Right renal cortex interstitium (tissue), 3 donors: ENCODE measurements at regions not wholly inside any gene's neighbourhood (a gene's known extent, or its start where the extent isn't known, plus 50 kb on each side); places are given as distances from the start of the nearest gene placed in this dataset.
"Not testable (repeated sequence)": the region's sequence is repeated elsewhere in the genome, so short reads cannot be mapped to it uniquely, and the experiment has no call there.

Experiments used
- DNase-seq, 3 donors: peaks; one replicate each; pipeline ENCODE4 v3.0.0-alpha.2; 2013; ENCODE audit warnings: low read depth in 3 of 3, low spot score in 2 of 3

DNA sequence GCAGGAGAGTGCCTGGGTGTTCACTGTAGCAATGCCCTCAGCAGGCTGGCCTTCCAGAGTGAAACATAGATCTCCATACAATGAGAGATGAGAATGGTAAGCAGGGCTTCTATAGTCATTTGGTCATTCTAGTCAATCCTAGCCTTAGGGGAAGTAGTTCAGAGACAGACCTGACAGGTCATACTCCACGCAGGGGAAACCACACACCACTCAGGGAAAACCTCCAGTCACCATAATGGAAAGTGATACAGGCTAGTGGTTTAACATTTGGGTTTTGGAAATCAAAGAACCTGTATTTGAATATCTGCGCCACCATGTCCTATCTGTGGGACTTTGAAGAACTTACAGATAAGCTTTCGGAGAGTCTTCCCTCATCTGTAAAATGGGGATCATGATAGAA lies 425.7 kb upstream of the PPP2R3A start:
- no peak for DNase-seq

DNA sequence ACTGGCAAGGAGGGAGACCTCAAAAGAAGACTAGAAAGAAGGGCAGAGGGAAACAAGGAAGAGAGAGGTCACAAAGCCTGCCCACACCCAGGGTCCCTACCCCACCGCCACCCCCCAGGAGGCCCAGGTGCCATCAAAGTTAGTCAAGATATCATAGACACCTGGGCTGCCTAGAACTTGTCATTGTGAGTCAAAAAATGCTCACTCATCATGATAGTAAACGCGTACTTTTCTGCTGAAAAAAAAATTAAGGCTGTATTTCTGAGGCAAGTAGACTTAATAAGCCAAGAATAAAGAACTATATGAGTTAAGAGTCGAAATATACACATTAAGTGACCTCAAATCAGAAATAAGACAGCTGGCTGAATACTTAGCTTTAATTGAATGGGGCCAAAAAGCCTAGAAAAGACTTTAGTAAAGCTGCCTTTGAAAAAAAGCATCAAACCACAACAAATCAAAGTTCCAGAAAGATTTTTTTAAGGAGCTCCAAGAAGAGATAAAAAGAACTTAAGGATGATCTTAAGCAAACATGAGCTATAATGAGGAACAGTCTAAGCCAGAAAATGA lies 415.5 kb upstream of the PPP2R3A start:
- no peak for DNase-seq

DNA sequence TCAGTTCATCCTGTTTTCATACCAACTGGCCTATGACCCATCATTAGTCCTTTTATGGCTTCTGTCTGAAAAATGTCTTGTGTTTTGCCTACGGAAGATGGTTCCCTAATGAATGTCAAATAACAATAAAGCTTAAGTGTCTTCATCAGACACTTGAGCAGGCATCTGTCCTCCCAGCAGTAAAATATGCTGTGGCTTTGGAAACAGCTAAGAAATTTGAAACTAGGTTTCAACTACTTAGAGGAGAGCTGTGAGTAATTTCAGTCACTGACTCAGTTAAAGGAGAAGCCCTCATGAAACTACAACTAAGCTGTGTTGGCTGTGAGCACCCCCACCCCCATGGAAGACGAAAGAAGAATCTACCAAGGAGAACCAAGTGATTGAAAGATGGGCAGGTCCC lies 409.4 kb upstream of the PPP2R3A start:
- peak in 1 of 3 donors; percentile 39 for DNase-seq

DNA sequence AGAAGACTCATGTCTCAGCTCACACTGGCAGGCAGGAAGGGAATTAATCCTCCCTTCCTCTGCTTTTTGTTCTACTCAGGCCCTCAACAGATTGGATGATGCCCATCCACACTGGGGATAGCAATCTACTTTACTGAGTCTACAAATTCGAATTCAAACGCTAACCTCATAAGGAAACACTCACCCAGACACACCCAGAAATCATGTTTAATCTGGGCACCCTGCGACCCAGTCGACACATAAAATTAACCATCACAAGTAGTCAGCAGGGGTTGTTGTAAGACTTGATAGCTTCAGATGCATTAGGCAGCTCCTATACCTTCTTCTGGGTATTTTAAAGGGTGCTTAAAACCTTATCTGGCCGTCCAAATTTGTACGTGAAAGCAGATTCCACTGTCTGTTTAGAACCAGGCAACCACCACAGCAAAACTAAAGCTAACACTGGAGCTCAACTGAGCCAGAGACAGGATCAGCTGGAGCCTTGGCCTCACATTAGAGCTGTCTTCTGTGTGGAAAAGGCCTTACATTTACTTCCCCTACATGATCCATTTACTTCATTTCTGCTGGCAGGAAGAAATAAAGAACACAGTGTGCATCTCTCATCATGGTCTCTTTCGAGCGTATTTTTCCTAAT lies 407.3 kb upstream of the PPP2R3A start:
- DNase-seq = no peak

DNA sequence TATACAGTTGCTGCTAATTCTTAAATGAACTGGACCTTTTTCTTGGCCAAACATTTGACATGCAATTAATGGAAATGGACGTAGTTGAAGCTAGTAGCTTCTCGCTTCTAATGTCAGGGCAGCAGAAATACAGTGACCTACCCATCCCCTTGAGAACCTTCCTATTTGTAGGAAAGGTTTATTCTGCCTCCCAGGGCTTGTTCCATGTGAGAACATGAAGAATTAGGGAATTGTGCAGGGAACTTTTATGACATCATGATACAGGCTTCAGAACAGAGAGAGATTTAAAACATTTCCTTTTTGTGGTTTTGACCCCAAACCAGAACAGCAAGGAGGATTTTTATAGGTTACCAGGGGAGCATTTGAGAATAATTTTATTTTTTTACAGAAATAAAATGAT lies 406.6 kb upstream of the PPP2R3A start:
- DNase-seq = no peak

DNA sequence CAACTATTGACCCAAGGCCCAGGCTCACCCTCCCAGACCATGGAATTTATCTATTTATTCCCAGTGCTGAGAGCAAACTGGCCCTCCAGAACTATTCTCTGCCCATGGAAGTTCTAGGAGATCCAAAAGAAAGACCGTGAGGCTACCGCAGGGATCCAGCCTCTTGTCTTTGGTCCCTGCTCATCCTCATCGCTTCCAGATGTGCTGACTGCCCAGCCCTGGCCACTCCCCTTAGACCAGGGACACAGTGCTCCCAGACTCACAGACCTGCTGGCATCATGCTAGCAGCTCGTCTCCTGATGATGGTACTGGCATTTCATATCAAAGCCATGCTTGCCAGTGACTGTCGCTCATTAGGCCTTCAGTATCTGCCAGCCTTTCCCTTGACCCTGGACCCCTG lies 405.7 kb upstream of the PPP2R3A start:
- no peak for DNase-seq

DNA sequence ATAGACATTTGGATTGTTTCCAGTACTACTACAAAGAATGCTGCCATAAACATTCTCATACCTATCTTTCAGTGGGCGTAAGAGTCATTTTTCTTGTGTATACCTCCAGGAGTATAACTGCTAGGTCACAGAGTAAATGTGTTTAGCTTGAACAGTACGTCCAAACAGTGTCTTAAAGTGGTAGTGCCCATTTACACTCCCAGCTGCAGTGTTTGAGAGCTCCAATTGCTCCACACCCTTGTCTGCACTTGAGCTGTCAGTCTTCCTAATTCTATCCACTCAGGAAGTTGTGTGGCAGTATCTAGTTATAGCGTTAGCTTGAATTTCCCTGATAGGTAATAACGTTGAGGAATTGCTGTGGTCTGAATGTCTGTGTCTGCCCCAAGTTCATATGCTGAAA lies 404.7 kb upstream of the PPP2R3A start:
- DNase-seq = no peak

DNA sequence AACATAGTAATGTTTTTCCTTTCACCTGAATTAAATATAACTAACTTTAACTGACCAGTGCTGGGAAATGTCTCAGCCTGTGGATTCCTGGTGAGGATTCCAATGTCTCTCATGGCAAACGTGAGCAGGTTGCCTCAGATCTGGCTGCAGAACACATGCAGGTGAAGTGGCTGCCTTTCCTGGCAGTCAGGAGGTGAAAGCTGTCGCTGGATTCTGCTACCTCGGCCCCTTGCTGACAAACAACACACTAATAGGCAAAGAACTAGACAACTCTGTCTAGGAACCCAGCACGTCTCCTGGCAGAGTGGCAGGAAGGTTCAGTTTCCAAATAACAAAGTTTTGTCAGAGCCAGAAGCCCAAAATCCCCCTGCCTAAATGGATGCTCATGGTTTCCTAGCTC lies 400.8 kb upstream of the PPP2R3A start:
- no peak for DNase-seq

DNA sequence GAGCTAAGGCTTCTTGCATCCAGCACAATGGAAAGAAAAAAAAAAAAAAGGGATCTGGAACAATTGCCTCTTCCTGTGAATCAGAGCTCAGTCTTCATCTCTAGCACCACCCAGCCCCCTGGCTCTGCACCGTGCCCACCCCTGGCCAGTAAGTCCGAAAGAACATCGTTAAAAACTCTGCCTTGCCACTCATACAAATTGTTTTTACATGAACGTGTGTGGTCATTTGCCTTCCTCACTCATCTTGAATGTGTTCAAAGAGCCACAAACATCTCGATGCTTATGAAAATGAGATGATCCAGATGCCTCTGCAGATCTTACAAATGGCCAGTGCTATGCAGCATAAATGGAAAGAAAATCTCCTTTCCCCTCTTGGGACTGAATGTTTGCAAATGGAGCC lies 400.0 kb upstream of the PPP2R3A start:
- no peak for DNase-seq

DNA sequence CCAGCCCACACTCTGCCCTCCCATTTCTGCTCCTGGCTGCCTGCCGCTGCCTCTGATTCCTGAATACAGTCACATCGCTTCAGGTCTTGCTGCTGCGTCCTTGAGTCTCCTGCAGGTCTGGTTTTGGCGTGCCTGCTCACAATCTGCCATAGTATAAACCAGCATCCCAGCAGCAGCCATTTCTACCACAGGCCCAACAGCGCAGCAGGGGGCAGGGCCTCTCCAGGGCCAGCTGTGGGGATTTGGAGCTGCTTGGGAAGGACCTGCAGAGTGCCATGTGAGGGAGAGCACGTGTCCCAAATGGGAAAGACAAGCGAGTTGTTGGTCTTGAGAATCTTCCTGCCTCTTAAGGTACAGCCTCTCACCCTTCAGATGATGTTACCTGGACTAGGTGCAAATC lies 398.3 kb upstream of the PPP2R3A start:
- no peak for DNase-seq

DNA sequence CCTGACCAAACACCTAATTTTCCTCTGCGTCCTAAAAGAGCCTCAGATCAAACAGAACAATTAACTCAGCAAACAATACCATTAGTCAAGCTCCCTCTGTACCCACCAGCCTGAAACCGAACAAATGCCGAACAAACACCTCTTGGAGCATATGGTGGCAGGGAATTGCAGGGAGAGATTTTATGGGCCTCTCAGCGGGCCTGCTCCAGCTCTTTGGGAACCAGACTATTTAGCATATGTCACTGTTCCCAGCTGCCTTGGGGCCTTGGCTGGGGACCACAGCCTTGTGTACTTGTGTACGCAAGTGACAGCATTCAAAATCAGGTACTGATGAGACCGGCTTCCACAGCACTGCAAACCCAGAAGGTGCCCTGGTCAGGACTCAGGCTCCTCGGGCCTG lies 388.8 kb upstream of the PPP2R3A start:
- DNase-seq = no peak

DNA sequence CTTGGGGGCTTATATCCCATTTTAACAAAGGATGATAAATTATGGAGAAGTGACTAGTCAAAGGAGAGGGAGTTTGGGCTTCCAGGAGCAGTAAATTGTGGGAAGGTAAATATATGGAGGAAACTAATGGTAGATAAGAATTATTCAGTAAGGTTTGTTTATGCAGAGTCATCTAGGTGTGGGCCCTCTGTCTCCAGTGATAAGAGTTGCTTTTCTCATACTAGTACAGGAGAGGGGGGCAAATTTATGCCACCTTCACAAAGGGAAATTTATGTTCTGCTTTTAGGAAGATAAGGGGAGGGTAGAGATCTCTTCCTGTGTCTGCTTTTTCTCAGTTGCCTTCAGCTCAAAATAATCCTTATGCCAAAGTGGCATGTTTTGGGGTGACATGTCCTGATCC lies 383.7 kb upstream of the PPP2R3A start:
- DNase-seq = no peak

DNA sequence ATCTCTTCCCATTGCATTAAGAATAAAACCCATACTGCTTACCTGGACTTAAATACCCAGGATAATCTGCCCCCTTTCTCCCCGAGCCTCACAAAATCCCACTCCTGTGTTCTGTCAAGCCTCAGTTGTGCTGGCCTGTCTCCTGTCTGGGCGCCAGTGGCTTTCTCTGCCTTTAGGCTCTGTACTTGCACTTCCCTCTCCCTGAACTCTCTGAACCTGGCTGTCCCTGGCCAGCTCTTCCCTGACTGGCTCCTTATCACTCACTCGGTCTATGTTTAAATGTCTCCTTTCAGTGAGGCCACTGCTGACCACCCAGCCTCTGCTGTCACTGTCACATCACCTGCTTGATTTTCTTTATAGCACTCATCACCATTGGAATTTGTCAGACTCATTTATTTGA lies 382.7 kb upstream of the PPP2R3A start:
- no peak for DNase-seq

DNA sequence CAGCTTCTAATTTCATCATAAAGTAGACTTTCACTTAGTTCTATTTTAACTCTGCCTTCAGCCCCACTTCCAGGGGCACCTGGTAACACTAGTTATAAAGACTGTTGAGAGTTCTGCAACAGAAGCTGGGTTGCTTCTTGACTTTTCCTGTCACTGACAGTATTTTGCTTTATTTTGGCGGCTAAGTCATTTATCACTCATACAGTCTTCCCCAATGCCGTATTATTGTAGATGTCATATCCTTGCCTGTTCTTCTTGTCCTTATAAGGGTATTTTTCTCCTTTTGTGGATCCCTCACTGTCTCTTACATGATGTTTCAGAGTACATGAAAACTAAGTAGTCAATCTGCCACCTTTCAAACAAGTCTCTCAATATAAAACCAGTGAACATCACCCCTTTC lies 369.0 kb upstream of the PPP2R3A start:
- no peak for DNase-seq

DNA sequence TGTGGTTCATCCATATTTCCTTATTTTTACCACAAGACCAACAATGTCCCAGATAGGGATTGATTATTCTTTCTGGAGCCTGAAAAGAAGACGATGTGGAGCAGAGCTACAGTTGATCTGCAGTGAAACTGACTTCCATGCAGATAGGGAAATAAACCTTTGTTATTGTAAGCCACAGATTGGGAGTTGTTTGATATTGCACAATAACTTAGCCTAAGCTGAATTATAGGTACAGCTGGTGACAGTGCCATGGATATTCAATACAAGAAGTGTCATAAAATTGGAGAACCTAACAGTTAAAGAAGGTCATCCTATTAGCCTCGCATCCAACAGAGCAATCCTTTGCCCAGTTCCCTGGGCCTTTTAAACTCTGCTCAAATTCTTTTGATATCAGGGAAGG lies 367.7 kb upstream of the PPP2R3A start:
- DNase-seq = no peak

DNA sequence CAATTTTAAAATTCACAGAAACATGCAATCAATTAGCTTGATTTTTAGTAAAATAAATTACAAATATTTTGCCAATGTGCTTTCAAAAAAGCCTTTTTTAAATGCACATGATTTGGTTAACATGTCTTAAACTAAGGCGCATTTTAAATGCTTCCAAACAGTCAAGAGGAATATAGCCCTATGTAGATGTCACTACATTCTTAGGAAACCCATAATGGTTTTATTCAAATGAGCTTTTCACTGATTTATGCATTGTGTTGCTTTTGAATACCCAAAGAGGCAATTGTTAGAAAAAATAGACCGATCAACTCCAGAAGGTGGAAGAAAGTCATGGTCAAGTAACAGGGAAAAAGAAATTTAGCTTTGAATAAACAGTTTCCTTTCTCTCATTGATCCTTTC lies 366.9 kb upstream of the PPP2R3A start:
- no peak for DNase-seq

DNA sequence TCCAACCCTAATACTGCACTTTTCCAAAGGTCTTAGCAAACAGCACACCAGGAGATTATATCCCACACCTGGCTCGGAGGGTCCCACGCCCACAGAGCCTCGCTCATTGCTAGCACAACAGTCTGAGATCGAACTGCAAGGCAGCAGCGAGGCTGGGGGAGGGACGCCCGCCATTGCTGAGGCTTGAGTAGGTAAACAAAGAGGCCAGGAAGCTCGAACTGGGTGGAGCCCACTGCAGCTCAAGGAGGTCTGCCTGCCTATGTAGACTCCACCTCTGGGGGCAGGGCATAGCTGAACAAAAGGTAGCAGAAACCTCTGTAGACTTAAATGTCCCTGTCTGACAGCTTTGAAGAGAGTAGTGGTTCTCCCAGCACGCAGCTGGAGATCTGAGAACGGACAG lies 361.0 kb upstream of the PPP2R3A start:
- not testable (repeated sequence) for DNase-seq

DNA sequence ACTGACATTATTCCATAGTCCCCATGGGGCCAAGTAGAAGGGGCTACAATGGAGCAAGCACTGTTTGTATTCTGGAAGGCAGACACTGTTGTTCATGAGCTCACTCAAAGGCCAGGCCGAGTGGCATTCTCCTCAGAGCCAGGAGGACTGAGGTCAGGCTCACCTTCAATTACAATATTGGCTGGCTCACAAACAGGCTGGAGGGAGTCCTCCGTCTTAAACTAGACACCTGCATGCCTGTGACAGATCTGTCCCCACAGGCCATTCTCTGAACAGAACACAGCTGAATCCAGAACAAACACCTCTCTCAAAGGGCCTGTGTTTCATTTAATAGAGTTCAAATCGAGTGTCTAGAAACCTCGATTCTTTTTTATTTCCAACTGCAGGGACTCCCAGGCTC lies 347.4 kb upstream of the PPP2R3A start:
- DNase-seq = no peak

DNA sequence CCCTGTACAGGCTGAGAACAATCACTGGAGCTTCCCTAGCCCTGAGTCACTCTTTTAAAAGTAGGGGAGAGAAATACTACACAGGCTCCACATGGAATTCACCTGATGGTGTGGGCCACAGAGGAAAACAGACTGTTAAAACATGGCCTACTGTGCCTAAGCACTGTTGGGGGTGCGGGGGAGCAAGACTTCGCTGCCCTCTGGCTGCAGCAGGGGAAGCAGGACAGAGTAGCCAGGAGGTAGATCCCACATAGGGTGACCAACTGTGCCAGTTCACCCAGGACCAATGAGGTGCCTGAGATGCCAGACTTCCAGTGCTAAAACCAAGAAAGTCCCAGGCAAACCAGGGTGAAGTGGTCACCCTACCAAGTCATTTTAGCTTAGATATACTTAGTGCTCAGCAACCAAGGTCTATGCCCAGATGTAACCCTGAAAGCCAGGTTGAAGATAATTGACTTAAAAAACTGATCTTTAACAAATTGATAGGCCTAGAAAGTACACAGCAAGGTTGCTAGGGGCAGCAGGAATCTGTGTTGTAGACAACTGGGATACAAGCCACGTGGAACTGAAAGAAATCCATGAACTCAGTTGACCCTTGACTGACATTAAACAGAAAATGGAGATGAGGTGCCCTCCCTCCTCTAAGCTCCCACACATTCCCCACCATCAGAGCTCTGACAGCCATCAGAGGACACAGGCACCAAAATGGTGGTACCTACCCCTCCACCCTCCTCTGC lies 344.2 kb upstream of the PPP2R3A start:
- DNase-seq = no peak

DNA sequence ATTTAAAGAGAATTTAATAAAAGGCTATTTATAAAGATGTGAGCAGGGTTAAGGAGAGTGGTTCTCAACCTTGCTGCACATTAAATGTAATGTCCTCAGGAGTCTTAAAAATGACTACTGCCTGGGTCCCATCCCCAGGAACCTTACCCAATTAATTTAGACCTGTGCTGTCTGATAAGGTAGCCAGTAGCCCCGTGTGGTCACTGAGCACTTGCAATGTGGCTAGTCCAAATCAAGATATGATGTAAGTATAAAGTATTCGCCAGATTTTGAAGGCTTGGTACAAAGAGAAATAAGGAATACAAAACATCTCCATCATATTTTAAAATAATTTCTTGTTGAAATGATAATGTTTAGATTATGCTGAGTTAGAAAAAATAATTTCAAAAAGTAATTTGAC lies 343.3 kb upstream of the PPP2R3A start:
- no peak for DNase-seq

DNA sequence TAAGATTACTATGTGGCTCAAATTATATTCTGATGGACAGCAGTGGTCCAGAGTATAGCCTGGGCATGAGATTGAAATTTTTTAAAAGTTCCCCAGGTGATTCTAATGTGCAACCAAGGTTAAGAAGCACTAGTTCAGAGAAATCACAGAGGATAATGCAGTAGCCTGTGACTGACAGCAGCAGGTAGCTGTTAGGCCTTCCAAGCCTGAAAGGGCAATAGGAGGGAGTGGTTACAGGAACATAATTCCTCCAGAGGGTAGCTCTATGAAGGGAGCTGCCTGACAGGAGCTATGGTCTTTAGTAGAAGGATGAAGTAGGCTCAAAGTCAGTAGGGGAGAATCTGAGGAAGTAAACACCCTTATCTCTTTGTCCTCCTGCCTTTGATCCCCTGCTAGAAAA lies 342.9 kb upstream of the PPP2R3A start:
- DNase-seq = no peak

DNA sequence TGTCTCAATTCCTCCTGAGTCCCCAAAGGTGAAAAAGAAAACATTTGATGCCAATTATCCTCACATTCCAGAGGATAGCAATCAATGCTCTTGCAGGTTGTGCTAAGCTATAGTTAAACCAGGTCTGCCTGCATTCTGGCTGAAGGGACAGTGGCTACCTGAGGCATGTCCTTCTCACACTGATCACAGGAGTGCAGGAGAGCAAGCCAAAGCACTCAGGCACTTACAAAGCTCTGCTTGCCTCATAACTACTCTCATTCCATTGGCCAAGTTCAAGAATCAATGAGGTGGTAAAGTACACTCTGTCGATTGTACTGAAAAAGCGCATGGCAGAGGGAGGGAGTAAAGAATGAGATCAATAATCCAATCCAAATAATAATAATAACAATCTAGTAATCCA lies 342.0 kb upstream of the PPP2R3A start:
- no peak for DNase-seq
